Upper lobe of right lung (tissue), 1 donor: ENCODE measurements at regions not wholly inside any gene's neighbourhood (a gene's known extent, or its start where the extent isn't known, plus 50 kb on each side); places are given as distances from the start of the nearest gene placed in this dataset.

Experiments used
- ATAC-seq: fragments of 200-7000 bp; cut with Tn5 transposase; one replicate; pipeline ENCODE4 v1.9.1; 2020; ENCODE audit warnings: mild to moderate bottlenecking, moderate library complexity
- DNase-seq: peaks from one replicate; pipeline ENCODE4 v3.0.0-alpha.2; 2020
- H3K27ac ChIP-seq: fragments of 200-600 bp; one replicate; pipeline ENCODE4 v1.8.0; 2022
- H3K27me3 ChIP-seq: fragments of 200-600 bp; one replicate; pipeline ENCODE4 v1.8.0; 2022; ENCODE audit warnings: mild to moderate bottlenecking
- H3K36me3 ChIP-seq: fragments of 200-600 bp; one replicate; pipeline ENCODE4 v1.8.0; 2022
- H3K4me1 ChIP-seq: fragments of 200-600 bp; one replicate; pipeline ENCODE4 v1.8.0; 2022
- H3K4me3 ChIP-seq: fragments of 200-600 bp; one replicate; pipeline ENCODE4 v1.8.0; 2022; ENCODE audit warnings: mild to moderate bottlenecking
- H3K9me3 ChIP-seq: fragments of 200-600 bp; one replicate; pipeline ENCODE4 v1.8.0; 2022
- CTCF ChIP-seq: fragments of 200-600 bp; IDR thresholded peaks from one replicate; pipeline ENCODE4 v1.8.0; 2022; ENCODE audit warnings: antibody characterized with exemption
- intact Hi-C: fragments of 100-400 bp; cut with DNase I; formaldehyde crosslinking; loops from one replicate; pipeline ENCODE4 v1.11.0; 2022
- donor health status: DM: no; HTN: yes; CAD: no; lungs with severe emphysema.

DNA sequence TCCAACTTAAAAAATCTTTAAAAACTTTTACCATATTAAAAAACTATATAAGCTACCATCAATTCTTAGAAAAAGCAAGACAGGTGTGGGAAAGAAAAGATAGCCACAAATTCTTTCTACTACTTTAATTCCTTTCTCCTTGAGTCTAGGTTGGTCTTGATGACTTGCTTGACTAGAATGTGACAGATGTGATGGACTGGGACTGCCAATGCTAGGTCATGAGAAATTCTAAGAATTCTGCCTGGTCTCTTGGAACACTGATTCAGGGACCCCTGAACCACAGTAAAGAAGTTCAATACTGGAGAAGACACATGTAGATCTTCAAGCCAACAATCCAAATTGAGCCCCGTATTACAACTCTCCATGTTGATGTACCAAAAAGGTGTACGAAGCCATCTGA is 326.6 kb upstream of the B3GALT2 start:
- H3K4me3 ChIP-seq, result no peak overlapping the region
- intact Hi-C loops, result no loop called here
- TF ChIP-seq CTCF, result no peak

GRCh38 chr1:193504920-193505319 is 318.5 kb upstream of the B3GALT2 start:
- no peaks in the 10 kb centered on the region for H3K9me3 ChIP-seq
- ATAC-seq, result no peak
- no peak for DNase-seq

More for the DNA sequence above, 326.6 kb upstream of the B3GALT2 start:
- Histone ChIP-seq H3K9me3 (no peaks in the 10 kb centered on the region), H3K36me3 (no peaks in the 10 kb centered on the region), H3K4me1 (no peaks in the 10 kb centered on the region), H3K27me3 (no peaks in the 10 kb centered on the region), H3K27ac (no peak overlapping the region)
- ATAC-seq (no peak), DNase-seq (no peak)

GRCh38 chr1:193498088-193498655 is 311.8 kb upstream of the B3GALT2 start:
- Histone ChIP-seq H3K27ac (no peak overlapping the region), H3K4me1 (no peaks in the 10 kb centered on the region), H3K4me3 (no peak overlapping the region), H3K27me3 (no peaks in the 10 kb centered on the region), H3K36me3 (no peaks in the 10 kb centered on the region), H3K9me3 (no peaks in the 10 kb centered on the region)
- ATAC-seq (no peak), DNase-seq (no peak)
- TF ChIP-seq CTCF, result no peak
- intact Hi-C loops, result no loop called here

More at GRCh38 chr1:193504920-193505319, 318.5 kb upstream of the B3GALT2 start:
- Histone ChIP-seq H3K27me3 (no peaks in the 10 kb centered on the region), H3K4me3 (no peak overlapping the region), H3K36me3 (no peaks in the 10 kb centered on the region), H3K4me1 (no peaks in the 10 kb centered on the region), H3K27ac (no peak overlapping the region)
- no peak for TF ChIP-seq CTCF
- intact Hi-C loops, result no loop called here

GRCh38 chr1:193494368-193494767 is 308.0 kb upstream of the B3GALT2 start:
- Histone ChIP-seq H3K4me1 (no peaks in the 10 kb centered on the region), H3K36me3 (no peaks in the 10 kb centered on the region), H3K27ac (no peak overlapping the region), H3K4me3 (no peak overlapping the region), H3K27me3 (no peaks in the 10 kb centered on the region), H3K9me3 (no peaks in the 10 kb centered on the region)
- no peak for TF ChIP-seq CTCF
- DNase-seq (no peak), ATAC-seq (no peak)
- intact Hi-C loops, result no loop called here

- DNase-seq (no peak), ATAC-seq (no peak)
- no peaks in the 10 kb centered on the region for H3K36me3 ChIP-seq
- no peak for TF ChIP-seq CTCF
- no peak overlapping the region for H3K27ac ChIP-seq
- no peak overlapping the region for H3K4me3 ChIP-seq
- no peaks in the 10 kb centered on the region for H3K27me3 ChIP-seq
- H3K9me3 ChIP-seq, result no peaks in the 10 kb centered on the region
- intact Hi-C loops, result no loop called here
- H3K4me1 ChIP-seq, result no peaks in the 10 kb centered on the region
Observed at GRCh38 chr1:193489191-193489590, 302.8 kb upstream of the B3GALT2 start.

DNA sequence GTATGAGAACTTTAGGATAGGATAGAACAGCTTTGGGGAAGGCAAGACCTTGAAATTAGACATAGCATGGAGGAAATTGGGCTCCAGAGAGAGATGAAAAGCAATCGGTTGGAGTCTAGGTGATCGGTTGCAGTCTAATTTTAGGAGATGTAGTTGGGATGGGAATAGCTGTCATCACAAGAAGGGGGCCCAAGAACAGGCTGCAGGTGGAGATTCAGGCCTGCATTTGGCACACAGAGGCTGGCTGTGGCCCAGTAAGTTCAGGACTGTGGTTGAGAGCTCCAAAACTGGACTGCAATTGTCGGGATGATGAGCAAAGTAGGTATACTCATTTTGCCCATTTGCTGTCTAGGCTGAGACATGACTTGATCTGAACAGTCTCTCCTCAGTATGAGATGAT is 301.3 kb upstream of the B3GALT2 start:
- TF ChIP-seq CTCF, result no peak

More for the DNA sequence above, 301.3 kb upstream of the B3GALT2 start:
- Histone ChIP-seq H3K4me1 (no peaks in the 10 kb centered on the region), H3K4me3 (no peak overlapping the region), H3K27me3 (no peaks in the 10 kb centered on the region), H3K27ac (no peak overlapping the region), H3K36me3 (no peaks in the 10 kb centered on the region), H3K9me3 (no peaks in the 10 kb centered on the region)
- intact Hi-C loops, result no loop called here
- no peak for DNase-seq
- ATAC-seq, result no peak
